Endometrium (tissue), 2 donors: ENCODE measurements at regions not wholly inside any gene's neighbourhood (a gene's known extent, or its start where the extent isn't known, plus 50 kb on each side); places are given as distances from the start of the nearest gene placed in this dataset.

Experiments used
- FAIRE-seq: peaks from 2 replicates; lab custom pipeline; 2012; peaks lifted over from hg19 to GRCh38; lab: Jason Lieb, UNC
- donor health status: control.
- donor health status: control.

GRCh38 chr5:4387290-4387689 lies 752.8 kb upstream of the ADAMTS16 start:
- FAIRE-seq: no peak

DNA sequence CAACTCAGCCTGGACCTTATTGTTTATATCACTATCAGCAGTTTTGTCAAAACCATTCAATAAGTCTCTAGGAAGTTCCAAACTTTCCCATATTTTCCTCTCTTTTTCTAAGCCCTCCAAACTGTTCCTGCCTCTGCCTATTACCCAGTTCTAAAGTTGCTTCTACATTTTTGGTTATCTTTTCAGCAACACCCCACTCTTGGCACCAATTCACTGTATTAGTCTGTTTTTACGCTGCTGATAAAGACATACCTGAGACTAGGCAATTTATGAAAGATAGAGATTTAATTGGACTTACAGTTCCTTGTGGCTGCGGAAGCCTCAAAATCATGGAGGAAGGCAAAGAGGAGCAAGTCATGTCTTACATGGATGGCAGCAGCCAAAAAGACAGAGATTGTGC lies 744.4 kb upstream of the ADAMTS16 start:
- FAIRE-seq: no peak

DNA sequence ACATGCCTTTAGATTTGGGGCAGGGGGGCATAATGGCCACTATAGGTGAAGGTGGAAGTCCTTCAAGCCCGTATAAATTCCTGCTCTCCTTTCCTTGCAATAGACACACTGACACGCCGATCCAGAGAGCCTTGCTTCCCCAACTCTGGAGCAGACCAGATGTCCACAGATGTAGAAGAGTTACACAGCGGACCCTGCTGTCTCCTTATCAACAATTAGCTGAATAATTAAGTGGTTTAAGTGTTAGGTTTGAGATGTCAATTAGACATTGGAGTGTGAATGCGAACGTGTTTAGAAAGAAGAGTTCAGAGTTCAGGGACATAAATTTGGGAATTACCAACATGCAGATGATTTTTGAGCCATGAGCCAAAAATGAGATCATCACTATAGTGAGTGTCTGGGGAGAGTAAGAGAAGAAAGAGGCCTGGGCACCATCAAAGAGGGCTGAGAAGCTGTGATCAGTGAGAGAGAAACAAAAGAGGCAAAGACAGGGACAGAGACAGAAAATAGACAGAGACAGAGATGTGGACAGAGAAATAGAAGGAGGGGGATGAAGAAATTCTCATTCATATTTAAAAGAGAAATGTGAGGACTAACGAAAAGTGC lies 734.4 kb upstream of the ADAMTS16 start:
- FAIRE-seq: no peak

GRCh38 chr5:4410151-4410550 lies 730.0 kb upstream of the ADAMTS16 start:
- FAIRE-seq: no peak

DNA sequence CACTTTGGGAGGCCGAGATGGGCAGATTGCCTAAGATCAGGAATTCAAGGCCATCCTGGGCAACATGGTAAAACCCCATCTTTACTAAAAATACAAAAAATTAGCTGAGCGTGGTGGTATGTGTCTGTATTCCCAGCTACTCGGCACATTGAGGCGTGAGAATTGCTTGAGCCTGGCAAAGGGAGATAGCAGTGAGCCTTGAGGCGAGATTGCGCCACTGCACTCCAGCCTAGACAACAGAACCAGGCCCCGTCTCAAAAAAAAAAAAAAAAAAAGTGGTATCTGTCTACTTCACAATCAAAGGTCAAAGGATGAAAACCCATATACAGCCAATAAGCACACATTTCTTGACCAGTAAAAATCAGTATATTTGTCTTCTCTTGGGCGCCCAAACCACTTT lies 728.5 kb upstream of the ADAMTS16 start:
- no peak for FAIRE-seq

GRCh38 chr5:4413996-4414395 lies 726.1 kb upstream of the ADAMTS16 start:
- FAIRE-seq: no peak

GRCh38 chr5:4418084-4418483 lies 722.0 kb upstream of the ADAMTS16 start:
- FAIRE-seq: no peak

DNA sequence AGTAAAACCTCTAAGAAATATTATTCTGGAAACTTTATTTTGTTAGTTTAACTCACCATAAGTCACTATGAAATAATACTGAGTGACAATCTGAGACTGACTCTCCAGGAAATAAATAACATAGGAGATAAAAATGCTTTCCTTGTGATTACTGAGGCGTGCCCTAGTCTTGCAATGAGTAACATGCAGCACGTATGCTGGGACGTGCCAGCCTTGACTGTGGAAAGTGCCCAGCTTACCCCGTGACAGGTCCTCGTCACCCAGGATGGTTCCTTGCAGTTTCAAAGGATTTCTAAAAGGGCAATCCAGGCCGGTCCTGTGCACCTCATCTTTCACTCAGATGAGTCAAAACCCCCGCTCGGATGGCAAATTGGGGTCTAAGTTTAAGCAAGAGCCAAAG lies 720.8 kb upstream of the ADAMTS16 start:
- FAIRE-seq: no peak

GRCh38 chr5:4420177-4420576 lies 720.0 kb upstream of the ADAMTS16 start:
- FAIRE-seq: no peak

DNA sequence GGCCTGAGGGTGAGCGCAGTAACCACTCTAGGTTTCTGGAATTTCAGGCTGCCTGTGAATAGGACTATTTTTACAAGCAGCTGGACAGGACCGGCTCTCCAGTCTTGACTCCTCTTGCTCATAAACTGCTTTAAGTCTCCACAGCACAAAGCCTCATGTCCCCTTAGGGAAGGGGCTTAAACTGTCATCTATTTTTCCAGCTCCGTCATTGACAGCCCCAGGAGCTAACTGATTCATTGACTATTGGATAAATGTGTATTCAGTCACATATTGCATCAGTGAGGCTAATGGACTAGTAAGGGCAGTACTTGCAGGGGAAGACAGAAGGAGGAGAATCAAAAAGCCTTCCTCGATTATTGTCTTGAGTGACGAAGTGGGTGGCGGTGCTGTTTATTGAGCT lies 719.4 kb upstream of the ADAMTS16 start:
- no peak for FAIRE-seq

GRCh38 chr5:4422247-4422646 lies 717.9 kb upstream of the ADAMTS16 start:
- FAIRE-seq: no peak

- no peak for FAIRE-seq
Observed at GRCh38 chr5:4424895-4425294, 715.2 kb upstream of the ADAMTS16 start.

GRCh38 chr5:4440536-4440935 lies 699.6 kb upstream of the ADAMTS16 start:
- no peak for FAIRE-seq

DNA sequence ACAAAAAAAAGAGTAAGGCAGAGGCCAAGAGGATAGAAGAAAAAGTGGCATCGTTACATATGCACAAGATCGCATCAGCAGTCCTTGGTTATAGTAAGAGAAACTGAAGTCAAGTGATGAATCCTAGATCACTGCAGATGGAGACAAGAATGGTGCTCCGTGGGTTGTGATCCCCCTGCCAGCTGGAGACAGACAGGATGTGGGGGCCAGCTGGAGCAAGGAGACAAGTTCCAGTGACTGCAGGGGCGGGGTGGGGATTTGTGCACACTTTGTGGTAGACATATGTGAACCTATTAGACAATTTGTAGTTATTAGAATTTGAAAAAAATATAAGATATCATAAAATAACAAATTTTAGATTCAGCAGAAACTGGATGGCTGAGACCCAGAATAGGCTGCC lies 697.9 kb upstream of the ADAMTS16 start:
- FAIRE-seq: no peak

GRCh38 chr5:4447657-4448056 lies 692.5 kb upstream of the ADAMTS16 start:
- no peak for FAIRE-seq

GRCh38 chr5:4453655-4454054 lies 686.5 kb upstream of the ADAMTS16 start:
- no peak for FAIRE-seq

GRCh38 chr5:4479426-4479825 lies 660.7 kb upstream of the ADAMTS16 start:
- no peak for FAIRE-seq

DNA sequence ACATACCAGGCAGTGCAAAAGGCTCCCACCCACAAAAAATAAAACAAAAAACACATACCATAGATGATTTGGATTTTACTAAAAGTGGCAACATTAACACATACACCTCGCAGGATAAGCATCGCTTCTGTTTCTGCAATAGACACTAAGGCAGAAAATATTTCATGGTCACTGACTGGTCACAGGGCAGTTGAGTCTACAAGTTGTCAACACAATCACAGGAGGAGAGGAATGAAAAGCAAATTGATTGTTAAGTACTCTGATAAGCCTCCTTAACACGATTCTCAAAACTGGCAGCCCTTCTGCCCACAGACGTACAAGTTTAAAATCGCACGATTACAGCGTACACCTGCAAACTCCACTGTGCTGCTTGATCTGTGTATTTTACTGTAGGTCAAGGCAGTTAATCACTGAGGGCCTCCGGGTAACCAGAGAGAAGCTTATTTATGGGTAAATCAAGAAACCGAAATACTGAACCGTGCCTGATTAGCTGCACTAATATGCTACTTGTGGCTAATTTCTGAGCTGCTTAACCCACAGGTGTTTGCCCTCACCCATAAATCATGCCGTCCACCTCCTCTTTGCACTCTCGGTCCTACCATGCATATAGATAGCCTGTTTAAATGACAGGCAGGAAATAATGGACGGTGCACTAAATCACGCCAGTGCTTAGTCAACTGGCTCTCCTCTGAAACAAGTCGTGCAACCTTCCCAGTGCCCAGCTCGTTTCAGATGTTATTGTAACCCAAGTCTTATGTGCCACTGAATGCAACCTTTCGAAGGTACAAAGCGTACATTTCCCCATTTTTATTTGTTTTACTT lies 659.4 kb upstream of the ADAMTS16 start:
- FAIRE-seq: no peak

DNA sequence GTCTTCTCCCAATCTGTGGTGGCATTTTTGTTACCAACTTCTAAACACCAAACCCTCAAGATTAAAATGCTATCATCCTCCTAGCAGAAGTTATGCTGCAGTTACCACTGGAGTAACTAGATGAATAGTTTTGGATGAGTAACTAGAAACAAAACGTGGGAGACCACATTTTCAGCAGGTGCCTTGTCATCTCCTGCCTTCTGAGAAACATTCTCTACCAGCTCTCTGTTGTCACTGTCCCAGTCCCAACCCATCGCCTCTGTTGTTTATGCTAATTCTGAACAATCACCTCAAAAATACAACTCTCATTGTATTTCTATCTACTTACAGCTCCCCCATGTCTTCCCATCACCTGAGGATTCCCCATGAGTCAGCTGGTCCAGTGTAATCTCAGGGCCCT lies 652.5 kb upstream of the ADAMTS16 start:
- no peak for FAIRE-seq

- FAIRE-seq: no peak
Observed at GRCh38 chr5:4511996-4512656, 628.0 kb upstream of the ADAMTS16 start.

DNA sequence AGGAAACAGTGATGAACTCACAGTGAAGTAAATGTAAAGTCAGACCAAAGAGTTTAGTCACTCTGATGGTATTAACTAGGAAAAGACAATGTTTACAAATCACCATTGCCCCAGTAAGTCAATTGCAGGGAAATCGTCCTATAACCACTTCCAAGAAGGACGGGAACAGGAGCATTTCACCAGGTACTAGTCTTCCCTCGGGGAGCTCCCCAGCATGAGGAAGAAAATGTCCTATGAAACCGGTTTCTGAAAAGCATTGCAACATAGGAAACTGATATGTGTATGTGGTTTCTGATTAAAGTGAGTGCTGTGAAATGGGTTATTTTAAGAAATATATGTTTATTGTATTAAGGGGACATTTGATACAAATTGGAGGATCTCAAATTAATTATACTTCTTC lies 626.7 kb upstream of the ADAMTS16 start:
- FAIRE-seq: no peak

- FAIRE-seq: no peak
Observed at GRCh38 chr5:4514067-4514648, 626.0 kb upstream of the ADAMTS16 start.
